ENCODE measurements at regions not wholly inside any gene's neighbourhood (a gene's known extent, or its start where the extent isn't known, plus 50 kb on each side); places are given as distances from the start of the nearest gene placed in this dataset.

DNA sequence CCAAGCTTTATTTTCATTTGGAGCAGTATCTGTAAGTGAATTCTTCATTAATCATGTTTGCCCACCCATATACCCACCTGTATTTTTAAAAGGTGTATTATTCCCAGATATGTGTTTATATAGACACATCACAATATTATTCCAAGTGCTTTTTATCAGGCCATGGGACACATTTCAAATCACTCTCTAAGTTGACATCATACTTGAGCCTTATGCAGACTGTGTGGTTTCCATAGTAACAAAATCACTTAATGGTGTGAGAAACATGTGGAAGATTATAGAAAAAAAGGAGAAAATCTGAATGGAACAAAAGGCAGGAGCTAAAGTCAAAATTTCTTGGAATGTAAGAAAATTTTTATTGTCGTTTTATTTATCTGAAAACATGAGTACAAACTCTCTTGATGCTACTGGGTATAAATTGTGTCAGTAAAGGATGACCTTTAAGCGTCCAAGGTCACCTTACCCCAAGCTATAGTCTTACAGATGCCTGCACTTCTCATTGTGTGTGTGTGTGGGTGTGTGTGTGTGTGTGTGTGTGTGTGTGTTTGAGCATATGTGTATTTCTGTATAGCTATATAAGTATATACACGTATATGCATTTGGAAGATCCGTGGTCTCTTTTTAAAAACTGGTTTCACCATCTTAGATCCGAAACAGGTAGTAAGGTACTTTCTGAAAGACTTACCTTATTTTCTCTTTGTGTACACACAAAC, 79.8 kb upstream of the CCN6 start:
- TF ChIP-seq RFX1 (IDR thresholded peaks at IDR 0.05) (peak; percentile 51), ZNF224 (CRISPR knock-in tag; IDR thresholded peaks at IDR 0.05) (no peak)
- Histone ChIP-seq H2AFZ (ENCODE audit: low read depth, low read length) (no peak overlapping the region), H3K36me3 (ENCODE audit: control insufficient read depth, insufficient read depth, low read length) (no peaks in the 10 kb centered on the region), H3K4me2 (ENCODE audit: insufficient read depth, low read length) (no peak overlapping the region), H3K9me3 (replicated peaks; ENCODE audit: control insufficient read depth, insufficient read depth, low read depth, low read length) (no peaks in the 10 kb centered on the region; the same call in 1 of the 2 replicates), H4K20me1 (replicated peaks; ENCODE audit: control insufficient read depth, insufficient read depth, low read length) (no peaks in the 10 kb centered on the region), H3K27ac (ENCODE audit: extremely low read depth, low read depth, low read length) (no peak overlapping the region), H3K9me1 (ENCODE audit: control insufficient read depth, insufficient read depth, low read length) (no peaks in the 10 kb centered on the region), H3K4me1 (replicated peaks in 1 of 2; ENCODE audit: control insufficient read depth in 2 of 2, insufficient read depth in 2 of 2, low read length in 2 of 2) (no peaks in the 10 kb centered on the region), H3K79me2 (ENCODE audit: control insufficient read depth, insufficient read depth, low read length) (no peaks in the 10 kb centered on the region), H3K27me3 (ENCODE audit: control insufficient read depth in 2 of 2, insufficient read depth in 2 of 2, low read length in 2 of 2) (peaks cover 3 to 6% of the 10 kb centered on the region in 2 experiments; a peak in 4 of 5 replicates), H3K9ac (ENCODE audit: insufficient read depth in 1 of 2, low read depth in 2 of 2, low read length in 2 of 2) (no peak overlapping the region), H3K4me3 (no peak overlapping the region)
- in situ Hi-C loops (cut with MboI): no loop called here
- intact Hi-C loops (cut with micrococcal nuclease): no loop called here
- DNase-seq (ENCODE audit: extremely low read depth in 1 of 4, low spot score in 3 of 4) (no peak), ATAC-seq (no peak), FAIRE-seq (no peak)
- ChIA-PET CTCF (ENCODE audit: low intra/inter-chr PET ratio) (no interaction called here), POLR2A (interaction anchor here (0.5 to 1.1 kb wide), 2 partner anchors 40 to 351 kb away, joined by 3 read pairs; no protein-coding TSS in a partner anchor)
- BruUV-seq (replicated peaks): no TSS peak
- 0% methylated on average over 5 of the region's 5 CpGs for WGBS (ENCODE audit: insufficient coverage, low coverage, missing lambda C conversion rate)

DNA sequence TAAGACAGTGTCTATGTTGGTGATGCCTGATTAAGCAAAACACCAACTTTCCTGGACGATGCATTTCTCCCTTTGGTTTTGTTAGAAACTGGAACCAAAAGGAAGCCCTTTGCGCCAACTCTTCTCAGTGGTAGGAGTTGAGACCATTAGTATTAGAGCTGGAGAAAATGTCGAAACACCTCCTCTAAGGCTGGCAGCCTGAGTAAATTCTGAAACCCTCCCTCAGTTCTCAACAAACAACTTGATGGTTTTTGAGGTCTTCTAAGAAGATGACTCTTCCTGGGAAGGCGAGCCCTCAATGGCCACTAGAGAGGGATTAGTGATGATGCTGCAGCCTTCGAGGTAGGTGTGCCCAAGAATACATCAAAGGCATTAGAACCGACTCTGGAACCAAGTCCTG, 78.4 kb upstream of the CCN6 start:
- H3K4me2 ChIP-seq (ENCODE audit: insufficient read depth, low read length): no peak overlapping the region
- intact Hi-C loops (cut with micrococcal nuclease) (no loop called here), in situ Hi-C loops (cut with MboI) (no loop called here)
- H3K79me2 ChIP-seq (ENCODE audit: control insufficient read depth, insufficient read depth, low read length): no peaks in the 10 kb centered on the region
- ATAC-seq (no peak), FAIRE-seq (no peak), DNase-seq (ENCODE audit: extremely low read depth in 1 of 4, low spot score in 3 of 4) (no peak)
- H3K4me3 ChIP-seq: no peak overlapping the region
- no peak for TF ChIP-seq ERF (CRISPR knock-in tag; IDR thresholded peaks at IDR 0.05)
- no peak for TF ChIP-seq CAMTA2 (CRISPR knock-in tag; conservative IDR thresholded peaks at IDR 0.05)
- TF ChIP-seq RHOXF2B (CRISPR knock-in tag; conservative IDR thresholded peaks at IDR 0.05): no peak
- TF ChIP-seq CEBPG (CRISPR knock-in tag; IDR thresholded peaks at IDR 0.05): no peak
- no peak for TF ChIP-seq CEBPG (tag; conservative IDR thresholded peaks at IDR 0.05 in 1 of 2, IDR thresholded peaks at IDR 0.05 in 1 of 2)
- POLR2A ChIA-PET: no interaction called here
- H3K9me3 ChIP-seq (replicated peaks; ENCODE audit: control insufficient read depth, insufficient read depth, low read depth, low read length): no peaks in the 10 kb centered on the region; the same call in 1 of the 2 replicates
- no peaks in the 10 kb centered on the region for H3K36me3 ChIP-seq (ENCODE audit: control insufficient read depth, insufficient read depth, low read length)
- WGBS (ENCODE audit: insufficient coverage, low coverage, missing lambda C conversion rate): 2% methylated on average over 6 of the region's 6 CpGs
- H4K20me1 ChIP-seq (replicated peaks; ENCODE audit: control insufficient read depth, insufficient read depth, low read length): no peaks in the 10 kb centered on the region
- CTCF ChIA-PET (ENCODE audit: low intra/inter-chr PET ratio): no interaction called here
- no peak overlapping the region for H3K9ac ChIP-seq (ENCODE audit: insufficient read depth in 1 of 2, low read depth in 2 of 2, low read length in 2 of 2)
- BruUV-seq (replicated peaks): no TSS peak
- peaks cover 10 to 12% of the 10 kb centered on the region in 2 experiments; a peak in 4 of 5 replicates for H3K27me3 ChIP-seq (ENCODE audit: control insufficient read depth in 2 of 2, insufficient read depth in 2 of 2, low read length in 2 of 2)
- H3K9me1 ChIP-seq (ENCODE audit: control insufficient read depth, insufficient read depth, low read length): no peaks in the 10 kb centered on the region
- no peak overlapping the region for H3K27ac ChIP-seq (ENCODE audit: extremely low read depth, low read depth, low read length)
- H2AFZ ChIP-seq (ENCODE audit: low read depth, low read length): no peak overlapping the region
- no peaks in the 10 kb centered on the region for H3K4me1 ChIP-seq (replicated peaks in 1 of 2; ENCODE audit: control insufficient read depth in 2 of 2, insufficient read depth in 2 of 2, low read length in 2 of 2)

Measured in K562 (cell line).